ENCODE measurements at regions not wholly inside any gene's neighbourhood (a gene's known extent, or its start where the extent isn't known, plus 50 kb on each side); places are given as distances from the start of the nearest gene placed in this dataset.

- TF ChIP-seq POLR2A (IDR thresholded peaks at IDR 0.05) (no peak), CTCF (IDR thresholded peaks at IDR 0.05) (no peak)
These were observed 184.4 kb upstream of the DYNLRB2 start for GRCh38 chr16:80356365-80356764.
